GM23248 (cell line): ENCODE measurements at regions not wholly inside any gene's neighbourhood (a gene's known extent, or its start where the extent isn't known, plus 50 kb on each side); places are given as distances from the start of the nearest gene placed in this dataset.

Experiments
- DNase-seq: peaks from one replicate; pipeline ENCODE4 v3.0.0-alpha.2; 2015
- H2AFZ ChIP-seq: fragments of 200-600 bp; sonication (generic); 2 replicates; pipeline ENCODE4 v1.6.1; 2016; ENCODE audit warnings: antibody characterized with exemption
- H3F3A ChIP-seq: fragments of 200-600 bp; sonication (generic); 2 replicates; pipeline ENCODE4 v1.6.1; 2016; ENCODE audit warnings: mild to moderate bottlenecking, antibody characterized with exemption, mixed run types; ENCODE audit not compliant: insufficient read depth
- H3K27ac ChIP-seq: fragments of 200-600 bp; sonication (generic); 2 replicates; pipeline ENCODE4 v1.5.1; 2016; ENCODE audit warnings: mild to moderate bottlenecking
- H3K27me3 ChIP-seq: fragments of 200-600 bp; sonication (generic); replicated peaks from 2 replicates; pipeline ENCODE4 v1.6.1; 2016; ENCODE audit warnings: mild to moderate bottlenecking; ENCODE audit not compliant: insufficient read depth
- H3K36me3 ChIP-seq: fragments of 200-600 bp; sonication (generic); 2 replicates; pipeline ENCODE4 v1.6.1; 2016; ENCODE audit warnings: low read depth, mild to moderate bottlenecking
- H3K4me1 ChIP-seq: fragments of 200-600 bp; sonication (generic); 2 replicates; pipeline ENCODE4 v1.6.1; 2016; ENCODE audit warnings: mild to moderate bottlenecking; ENCODE audit not compliant: insufficient read depth
- H3K4me2 ChIP-seq: fragments of 200-600 bp; sonication (generic); one replicate; pipeline ENCODE4 v1.6.1; 2016; ENCODE audit warnings: mild to moderate bottlenecking; ENCODE audit not compliant: unreplicated experiment
- H3K4me3 ChIP-seq: fragments of 200-600 bp; sonication (generic); 2 replicates; pipeline ENCODE4 v1.5.1; 2016; ENCODE audit warnings: mild to moderate bottlenecking
- H3K79me2 ChIP-seq: fragments of 200-600 bp; sonication (generic); 2 replicates; pipeline ENCODE4 v1.6.1; 2016; ENCODE audit warnings: mild to moderate bottlenecking; ENCODE audit not compliant: insufficient read depth
- H3K9ac ChIP-seq: fragments of 200-600 bp; sonication (generic); 2 replicates; pipeline ENCODE4 v1.6.1; 2016; ENCODE audit warnings: mild to moderate bottlenecking
- H3K9me2 ChIP-seq: fragments of 200-600 bp; sonication (generic); 2 replicates; pipeline ENCODE4 v1.6.1; 2016; ENCODE audit warnings: mixed run types, mild to moderate bottlenecking, moderate library complexity; ENCODE audit not compliant: insufficient read depth
- H3K9me3 ChIP-seq: fragments of 200-600 bp; sonication (generic); one replicate; pipeline ENCODE4 v1.6.1; 2017; ENCODE audit warnings: low read depth
- H4K20me1 ChIP-seq: fragments of 200-600 bp; sonication (generic); 2 replicates; pipeline ENCODE4 v1.6.0; 2016; ENCODE audit not compliant: insufficient read depth
- EZH2 ChIP-seq: fragments of 200-600 bp; sonication (generic); IDR thresholded peaks from 2 replicates; pipeline ENCODE4 v1.6.1; 2018; ENCODE audit warnings: antibody characterized with exemption, mild to moderate bottlenecking; ENCODE audit not compliant: insufficient read depth, poor library complexity, severe bottlenecking
- EZH2phosphoT487 ChIP-seq: fragments of 200-600 bp; sonication (generic); IDR thresholded peaks from 2 replicates; pipeline ENCODE4 v1.6.1; 2018; ENCODE audit warnings: antibody characterized with exemption, moderate library complexity, mild to moderate bottlenecking, low read depth; ENCODE audit not compliant: insufficient read depth
- WGBS, 2 experiments: methylation state at CpG; one replicate each; pipeline ENCODE4 v1.1.6; 2015 to 2017; ENCODE audit warnings: low lambda C conversion rate in 2 of 2, low coverage in 1 of 2; ENCODE audit errors: missing lambda C conversion rate in 2 of 2; 5-methylcytosine and 5-hydroxymethylcytosine counted together
- in situ Hi-C: fragments of 300-500 bp; cut with MboI; formaldehyde crosslinking; loops from 2 replicates; pipeline ENCODE4 v1.15.0; 2020

GRCh38 chr2:33903215-33903614 lies 304.1 kb upstream of the FAM98A start:
- no peaks in the 10 kb centered on the region for H3K27me3 ChIP-seq
- no peaks in the 10 kb centered on the region for H4K20me1 ChIP-seq
- no peak for TF ChIP-seq EZH2phosphoT487
- TF ChIP-seq EZH2: no peak
- no peaks in the 10 kb centered on the region for H3K79me2 ChIP-seq
- H3K9me2 ChIP-seq: no peaks in the 10 kb centered on the region
- H3K4me3 ChIP-seq: no peak overlapping the region
- H3K9ac ChIP-seq: no peak overlapping the region
- WGBS, 2 experiments: 80 to 90% methylated on average over 10 of the region's 10 CpGs
- no peaks in the 10 kb centered on the region for H3F3A ChIP-seq
- no peaks in the 10 kb centered on the region for H3K36me3 ChIP-seq
- H3K9me3 ChIP-seq: no peaks in the 10 kb centered on the region
- no peak for DNase-seq
- H3K27ac ChIP-seq: no peak overlapping the region
- no peak overlapping the region for H3K4me2 ChIP-seq
- in situ Hi-C loops: no loop called here
- H3K4me1 ChIP-seq: no peaks in the 10 kb centered on the region
- no peak overlapping the region for H2AFZ ChIP-seq

- Histone ChIP-seq H3K9me3 (no peaks in the 10 kb centered on the region), H4K20me1 (no peaks in the 10 kb centered on the region), H3K79me2 (no peaks in the 10 kb centered on the region), H3K4me2 (no peak overlapping the region), H3K9me2 (no peaks in the 10 kb centered on the region), H3K4me3 (no peak overlapping the region), H3K9ac (no peak overlapping the region), H3K4me1 (no peaks in the 10 kb centered on the region), H3K27ac (no peak overlapping the region), H2AFZ (no peak overlapping the region), H3K27me3 (no peaks in the 10 kb centered on the region), H3K36me3 (no peaks in the 10 kb centered on the region), H3F3A (no peaks in the 10 kb centered on the region)
- 14 to 21% methylated on average over 2 of the region's 2 CpGs for WGBS, 2 experiments
- in situ Hi-C loops: no loop called here
- TF ChIP-seq EZH2: no peak
- no peak for TF ChIP-seq EZH2phosphoT487
- no peak for DNase-seq
Measured at GRCh38 chr2:33900610-33901009, 301.5 kb upstream of the FAM98A start.

DNA sequence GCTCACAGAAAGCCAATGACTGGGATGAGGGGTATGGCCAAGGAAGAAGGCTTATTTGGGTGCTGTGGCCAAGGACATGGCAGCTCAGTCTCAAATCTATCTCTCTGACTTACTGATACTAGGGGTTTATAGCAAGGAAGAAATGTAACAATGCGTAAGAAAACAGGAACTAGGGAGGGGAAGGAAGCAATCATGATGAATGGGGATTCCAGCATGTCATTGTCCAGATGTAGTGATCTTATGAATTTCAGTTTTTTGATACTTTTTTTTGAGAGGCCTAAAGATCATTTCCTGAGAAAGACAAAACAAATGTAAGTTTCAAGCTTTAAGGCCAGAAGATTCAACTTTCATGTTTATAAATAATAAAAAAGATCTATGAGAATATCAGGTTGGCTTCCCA lies 298.6 kb upstream of the FAM98A start:
- Histone ChIP-seq H3K9me2 (no peaks in the 10 kb centered on the region), H3K79me2 (no peaks in the 10 kb centered on the region), H3K27me3 (no peaks in the 10 kb centered on the region), H3K4me3 (no peak overlapping the region), H3K4me1 (no peaks in the 10 kb centered on the region), H3K9me3 (no peaks in the 10 kb centered on the region), H2AFZ (no peak overlapping the region), H3K9ac (no peak overlapping the region), H3F3A (no peaks in the 10 kb centered on the region), H3K4me2 (no peak overlapping the region), H4K20me1 (no peaks in the 10 kb centered on the region), H3K27ac (no peak overlapping the region), H3K36me3 (no peaks in the 10 kb centered on the region)
- no peak for TF ChIP-seq EZH2
- TF ChIP-seq EZH2phosphoT487: no peak
- WGBS, 2 experiments: 78 to 85% methylated on average over 1 of the region's 1 CpG
- no peak for DNase-seq
- in situ Hi-C loops: no loop called here

- DNase-seq: no peak
- Histone ChIP-seq H3K27ac (no peak overlapping the region), H3K4me1 (no peaks in the 10 kb centered on the region), H3K79me2 (no peaks in the 10 kb centered on the region), H3K9me2 (no peaks in the 10 kb centered on the region), H3K4me2 (no peak overlapping the region), H3K36me3 (no peaks in the 10 kb centered on the region), H3F3A (no peaks in the 10 kb centered on the region), H2AFZ (no peak overlapping the region), H3K4me3 (no peak overlapping the region), H3K27me3 (no peaks in the 10 kb centered on the region), H3K9ac (no peak overlapping the region), H4K20me1 (no peaks in the 10 kb centered on the region), H3K9me3 (no peaks in the 10 kb centered on the region)
- TF ChIP-seq EZH2phosphoT487: no peak
- TF ChIP-seq EZH2: no peak
- 0 to 7% methylated on average over 1 of the region's 1 CpG for WGBS, 2 experiments
- in situ Hi-C loops: no loop called here
Measured at GRCh38 chr2:33893824-33894223, 294.7 kb upstream of the FAM98A start.

DNA sequence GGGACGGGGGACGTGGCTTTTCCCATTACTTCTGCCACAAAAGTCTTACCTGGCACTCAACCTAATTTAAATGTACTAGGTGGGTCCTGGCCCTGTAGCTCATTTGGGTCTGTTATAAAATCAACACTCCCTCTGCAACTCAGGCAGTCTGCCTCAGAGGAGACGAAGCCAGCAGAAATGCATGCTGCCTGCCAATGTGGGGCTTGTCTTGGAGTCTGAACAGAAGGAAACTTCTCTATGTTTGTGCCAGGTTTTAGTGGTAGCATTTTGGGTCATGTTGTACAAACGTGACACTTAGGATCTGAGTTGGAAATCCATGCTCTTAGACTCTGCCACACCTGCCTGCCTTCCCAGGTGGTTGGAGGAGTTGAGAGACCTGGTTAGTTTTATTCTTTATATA lies 292.5 kb upstream of the FAM98A start:
- H3K4me2 ChIP-seq: no peak overlapping the region
- H4K20me1 ChIP-seq: no peaks in the 10 kb centered on the region
- in situ Hi-C loops: no loop called here
- H3K4me3 ChIP-seq: no peak overlapping the region
- DNase-seq: no peak
- no peaks in the 10 kb centered on the region for H3K79me2 ChIP-seq
- H3K4me1 ChIP-seq: no peaks in the 10 kb centered on the region
- no peak overlapping the region for H3K9ac ChIP-seq
- no peaks in the 10 kb centered on the region for H3K9me3 ChIP-seq
- no peak overlapping the region for H3K27ac ChIP-seq
- 0 to 2% methylated on average over 4 of the region's 4 CpGs for WGBS, 2 experiments
- no peaks in the 10 kb centered on the region for H3K9me2 ChIP-seq
- H3K36me3 ChIP-seq: no peaks in the 10 kb centered on the region
- no peak for TF ChIP-seq EZH2
- TF ChIP-seq EZH2phosphoT487: no peak
- H2AFZ ChIP-seq: no peak overlapping the region
- H3F3A ChIP-seq: no peaks in the 10 kb centered on the region
- H3K27me3 ChIP-seq: no peaks in the 10 kb centered on the region
